HCT116 (cell line): ENCODE measurements at regions not wholly inside any gene's neighbourhood (a gene's known extent, or its start where the extent isn't known, plus 50 kb on each side); places are given as distances from the start of the nearest gene placed in this dataset.
A peak's percentile ranks its signal among the peaks of the same experiment; 100 is the strongest.

Source experiments
- ATAC-seq: fragments of 200-7000 bp; cut with Tn5 transposase; 2 replicates; pipeline ENCODE4 v1.9.1; 2020; ENCODE audit warnings: mild to moderate bottlenecking, moderate library complexity
- BruUV-seq: library from RNA; stranded (reverse); fragments of 400-500 nt; replicated peaks from 2 replicates; lab custom pipeline; 2021; lab: Mats Ljungman, UMichigan
- CTCF ChIA-PET: fragments of 300-600 bp; sonication (Branson Sonifier 250); formaldehyde crosslinking; loops from one replicate; lab custom pipeline; 2021; ENCODE audit warnings: antibody characterized with exemption; lab: Charles Lee
- POLR2A ChIA-PET: fragments of 300-600, 350-600 bp; sonication (Branson Sonifier 250); formaldehyde crosslinking; loops from one replicate; lab custom pipeline; 2021; ENCODE audit warnings: antibody characterized with exemption; lab: Charles Lee
- RAD21 ChIA-PET, 2 experiments: fragments of 300-600 bp; sonication (Branson Sonifier 250); formaldehyde crosslinking; loops; one replicate each; lab custom pipeline; 2023; ENCODE audit warnings: low total read pairs in 2 of 2; ENCODE audit not compliant: uncharacterized antibody in 2 of 2, unreplicated experiment in 2 of 2, low non-redundant PET in 1 of 2; lab: Charles Lee
- DNase-seq: peaks from one replicate; pipeline ENCODE4 v3.0.0-alpha.2; 2010; ENCODE audit warnings: low read depth, low spot score
- H2AFZ ChIP-seq: fragments of 200-600 bp; shearing (Covaris generic), sonication (generic); 2 replicates; pipeline ENCODE4 v1.6.1; 2017; ENCODE audit warnings: low read depth, mixed run types, mixed read lengths, antibody characterized with exemption, low read length; ENCODE audit not compliant: poor library complexity, severe bottlenecking
- H3K27ac ChIP-seq: 2 replicates; pipeline ENCODE4 v1.5.1; 2012; ENCODE audit warnings: low read depth, low read length
- H3K27me3 ChIP-seq: fragments of 200-600 bp; sonication (generic); 2 replicates; pipeline ENCODE4 v1.6.1; 2016; ENCODE audit warnings: mixed run types, low read length, mixed read lengths; ENCODE audit not compliant: insufficient read depth
- H3K36me3 ChIP-seq, 2 experiments: fragments of 200-500 bp in 1 of 2; fragments of 200-600 bp in 1 of 2; sonication (Bioruptor generic) in 1 of 2; sonication (generic) in 1 of 2; 2 replicates each; pipeline versions ENCODE4 v1.5.1 to v1.6.1; 2014 to 2016; ENCODE audit warnings: low read length in 2 of 2, inconsistent platforms in 1 of 2, mixed read lengths in 1 of 2, mixed run types in 1 of 2; ENCODE audit not compliant: insufficient read depth in 2 of 2, control insufficient read depth in 1 of 2
- H3K4me1 ChIP-seq, 2 experiments: fragments of 200-600 bp in 1 of 2; sonication (generic) in 1 of 2; 2 replicates each; pipeline versions ENCODE4 v1.5.1 to v1.6.1; 2012 to 2017; ENCODE audit warnings: low read length in 2 of 2, inconsistent platforms in 1 of 2, mild to moderate bottlenecking in 1 of 2, mixed read lengths in 1 of 2, mixed run types in 1 of 2, moderate library complexity in 1 of 2; ENCODE audit not compliant: insufficient read depth in 2 of 2, control insufficient read depth in 1 of 2
- H3K4me2 ChIP-seq: fragments of 200-600 bp; sonication (generic); 2 replicates; pipeline ENCODE4 v1.6.1; 2017; ENCODE audit warnings: mixed run types, low read length, mixed read lengths
- H3K4me3 ChIP-seq, 2 experiments: fragments of 200-600 bp in 1 of 2; sonication (generic) in 1 of 2; replicated peaks in 1 of 2; 2 replicates each; pipeline ENCODE4 v1.5.1; 2011 to 2016; ENCODE audit warnings: low read length in 2 of 2, control low read depth in 1 of 2, low read depth in 1 of 2, mild to moderate bottlenecking in 1 of 2, mixed read lengths in 1 of 2, mixed run types in 1 of 2
- H3K79me2 ChIP-seq: fragments of 200-600 bp; sonication (generic); 2 replicates; pipeline ENCODE4 v1.6.1; 2017; ENCODE audit warnings: mild to moderate bottlenecking, mixed run types, low read length, moderate library complexity, mixed read lengths; ENCODE audit not compliant: insufficient read depth
- H3K9ac ChIP-seq: fragments of 200-600 bp; sonication (generic); 2 replicates; pipeline ENCODE4 v1.6.1; 2016; ENCODE audit warnings: low read length, mixed read lengths
- H3K9me2 ChIP-seq: fragments of 200-600 bp; sonication (generic), shearing (Covaris generic); 2 replicates; pipeline ENCODE4 v1.6.1; 2017; ENCODE audit warnings: mixed run types, mild to moderate bottlenecking, moderate library complexity; ENCODE audit not compliant: insufficient read depth
- H3K9me3 ChIP-seq, 2 experiments: fragments of 200-500 bp in 1 of 2; fragments of 200-600 bp in 1 of 2; sonication (Bioruptor generic) in 1 of 2; sonication (generic) in 1 of 2; 2 replicates each; pipeline ENCODE4 v1.6.1; 2014 to 2017; ENCODE audit warnings: low read length in 2 of 2, mixed read lengths in 2 of 2, inconsistent platforms in 1 of 2, low read depth in 1 of 2, mild to moderate bottlenecking in 1 of 2, mixed run types in 1 of 2, moderate library complexity in 1 of 2; ENCODE audit not compliant: control insufficient read depth in 1 of 2, insufficient read depth in 1 of 2
- H4K20me1 ChIP-seq: fragments of 200-600 bp; sonication (generic), shearing (Covaris generic); 2 replicates; pipeline ENCODE4 v1.6.1; 2017; ENCODE audit warnings: mixed run types, mild to moderate bottlenecking, moderate library complexity; ENCODE audit not compliant: insufficient read depth
- CBX3 ChIP-seq: IDR thresholded peaks from 2 replicates; pipeline ENCODE4 v1.6.1; 2012; ENCODE audit warnings: low read depth
- EZH2phosphoT487 ChIP-seq: fragments of 200-600 bp; IDR thresholded peaks from 2 replicates; pipeline ENCODE4 v1.6.1; 2018; ENCODE audit warnings: antibody characterized with exemption, borderline replicate concordance
- JUND ChIP-seq: IDR thresholded peaks from 2 replicates; pipeline ENCODE4 v1.6.1; 2012
- POLR2AphosphoS5 ChIP-seq: IDR thresholded peaks from 2 replicates; pipeline ENCODE4 v1.6.1; 2011; ENCODE audit warnings: mild to moderate bottlenecking, low read depth, low read length, moderate library complexity
- RAD21 ChIP-seq: IDR thresholded peaks from 2 replicates; pipeline ENCODE4 v1.6.1; 2012; ENCODE audit warnings: low read depth, mild to moderate bottlenecking
- TCF7L2 ChIP-seq: IDR thresholded peaks from 2 replicates; pipeline ENCODE4 v1.7.0; 2011; ENCODE audit warnings: borderline replicate concordance, inconsistent platforms; ENCODE audit not compliant: insufficient read depth, insufficient read length; ENCODE audit errors: extremely low read depth
- ZNF274 ChIP-seq: fragments of 200-500 bp; sonication (Bioruptor generic); IDR thresholded peaks from 2 replicates; pipeline ENCODE4 v1.6.1; 2014; ENCODE audit warnings: mild to moderate bottlenecking, low read depth, low read length, inconsistent platforms
- intact Hi-C: fragments of 100-400 bp; cut with micrococcal nuclease; formaldehyde crosslinking; loops from 2 replicates; pipeline ENCODE4 v1.10.0; 2022
- TF ChIP-seq, protein P1 (sequence below): IDR thresholded peaks from 2 replicates; pipeline ENCODE4 v1.6.1; 2012; ENCODE audit warnings: low read depth
- TF ChIP-seq, protein P2 (sequence below): IDR thresholded peaks from 2 replicates; pipeline ENCODE4 v1.6.1; 2012

DNA sequence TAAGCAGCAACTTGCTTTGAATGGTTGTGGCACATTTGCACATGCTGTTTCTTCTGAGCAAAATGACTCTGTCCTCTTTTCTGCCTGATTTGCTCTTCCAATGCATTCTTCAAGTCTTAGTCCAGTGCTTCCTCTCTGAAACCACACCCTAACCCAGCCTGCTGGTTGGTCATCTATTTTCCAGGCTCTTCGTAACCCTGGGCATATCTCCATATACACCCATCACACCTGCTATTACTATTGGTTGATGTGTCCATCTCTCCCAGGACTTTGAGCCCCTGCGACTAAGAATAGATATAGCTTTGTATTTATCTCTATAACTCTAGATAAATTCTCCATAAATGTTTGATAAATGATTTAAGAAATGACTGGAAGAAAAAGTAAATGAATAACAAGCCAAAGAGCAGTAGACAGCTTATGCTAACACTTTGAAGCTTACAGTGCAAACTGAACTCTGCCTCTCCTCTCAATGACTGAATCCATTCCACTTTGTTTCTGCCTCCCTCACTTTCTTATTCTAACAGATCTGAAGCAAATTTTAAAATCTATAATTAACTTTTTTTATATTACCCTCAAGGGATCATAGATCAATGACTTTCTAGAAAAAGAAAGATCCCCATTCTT, 59.7 kb upstream of the NT5E start:
- Histone ChIP-seq H3K27me3 (no peaks in the 10 kb centered on the region), H3K27ac (no peak overlapping the region), H3K9me3 (no peaks in the 10 kb centered on the region), H3K9me2 (no peaks in the 10 kb centered on the region), H4K20me1 (no peaks in the 10 kb centered on the region), H2AFZ (no peak overlapping the region), H3K4me3 (no peak overlapping the region), H3K36me3 (no peaks in the 10 kb centered on the region), H3K9ac (no peak overlapping the region), H3K79me2 (no peaks in the 10 kb centered on the region), H3K4me1 (peaks cover 0 to 19% of the 10 kb centered on the region in 2 experiments; a peak in 1 of 4 replicates), H3K4me2 (peak overlapping the region; percentile 12; the same call in 1 of the 2 replicates)
- no peak for ATAC-seq
- CTCF ChIA-PET, result no interaction called here
- no TSS peak for BruUV-seq
- no peak for DNase-seq
- POLR2A ChIA-PET, result no interaction called here
- RAD21 ChIA-PET, result no interaction called here
- intact Hi-C loops, result no loop called here
- TF ChIP-seq EZH2phosphoT487 (no peak), CBX3 (no peak), RAD21 (no peak), POLR2AphosphoS5 (no peak), JUND (no peak), TCF7L2 (no peak), ZNF274 (no peak)
- TF ChIP-seq, protein P1, sequence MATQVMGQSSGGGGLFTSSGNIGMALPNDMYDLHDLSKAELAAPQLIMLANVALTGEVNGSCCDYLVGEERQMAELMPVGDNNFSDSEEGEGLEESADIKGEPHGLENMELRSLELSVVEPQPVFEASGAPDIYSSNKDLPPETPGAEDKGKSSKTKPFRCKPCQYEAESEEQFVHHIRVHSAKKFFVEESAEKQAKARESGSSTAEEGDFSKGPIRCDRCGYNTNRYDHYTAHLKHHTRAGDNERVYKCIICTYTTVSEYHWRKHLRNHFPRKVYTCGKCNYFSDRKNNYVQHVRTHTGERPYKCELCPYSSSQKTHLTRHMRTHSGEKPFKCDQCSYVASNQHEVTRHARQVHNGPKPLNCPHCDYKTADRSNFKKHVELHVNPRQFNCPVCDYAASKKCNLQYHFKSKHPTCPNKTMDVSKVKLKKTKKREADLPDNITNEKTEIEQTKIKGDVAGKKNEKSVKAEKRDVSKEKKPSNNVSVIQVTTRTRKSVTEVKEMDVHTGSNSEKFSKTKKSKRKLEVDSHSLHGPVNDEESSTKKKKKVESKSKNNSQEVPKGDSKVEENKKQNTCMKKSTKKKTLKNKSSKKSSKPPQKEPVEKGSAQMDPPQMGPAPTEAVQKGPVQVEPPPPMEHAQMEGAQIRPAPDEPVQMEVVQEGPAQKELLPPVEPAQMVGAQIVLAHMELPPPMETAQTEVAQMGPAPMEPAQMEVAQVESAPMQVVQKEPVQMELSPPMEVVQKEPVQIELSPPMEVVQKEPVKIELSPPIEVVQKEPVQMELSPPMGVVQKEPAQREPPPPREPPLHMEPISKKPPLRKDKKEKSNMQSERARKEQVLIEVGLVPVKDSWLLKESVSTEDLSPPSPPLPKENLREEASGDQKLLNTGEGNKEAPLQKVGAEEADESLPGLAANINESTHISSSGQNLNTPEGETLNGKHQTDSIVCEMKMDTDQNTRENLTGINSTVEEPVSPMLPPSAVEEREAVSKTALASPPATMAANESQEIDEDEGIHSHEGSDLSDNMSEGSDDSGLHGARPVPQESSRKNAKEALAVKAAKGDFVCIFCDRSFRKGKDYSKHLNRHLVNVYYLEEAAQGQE, result no peak
- TF ChIP-seq, protein P2, sequence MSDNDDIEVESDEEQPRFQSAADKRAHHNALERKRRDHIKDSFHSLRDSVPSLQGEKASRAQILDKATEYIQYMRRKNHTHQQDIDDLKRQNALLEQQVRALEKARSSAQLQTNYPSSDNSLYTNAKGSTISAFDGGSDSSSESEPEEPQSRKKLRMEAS, result no peak
